ENCODE measurements at regions not wholly inside any gene's neighbourhood (a gene's known extent, or its start where the extent isn't known, plus 50 kb on each side); places are given as distances from the start of the nearest gene placed in this dataset.
"Not testable (repeated sequence)": the region's sequence is repeated elsewhere in the genome, so short reads cannot be mapped to it uniquely, and the experiment has no call there.

- H3K36me3 ChIP-seq (ENCODE audit: control insufficient read depth in 2 of 3, insufficient read depth in 3 of 3, low read length in 3 of 3), result no peaks in the 10 kb centered on the region
- Mint-ChIP-seq H3K27me3 (no peaks in the 10 kb centered on the region), H3K4me1 (peaks cover 9 to 29% (median 13%) of the 10 kb centered on the region in 7 donors), H3K4me3 (peak overlapping the region in 1 of 10 donors; percentile 44), H3K9me3 (peaks cover 0 to 4% (median 0%) of the 10 kb centered on the region in 11 donors), H3K36me3 (peaks cover 0 to 4% (median 0%) of the 10 kb centered on the region in 5 donors), H3K27ac (peak overlapping the region in 2 of 9 donors; percentile 34 to 89)
- peaks cover 0 to 3% of the 10 kb centered on the region in 2 donors for H3K4me1 ChIP-seq (ENCODE audit: control insufficient read depth in 2 of 2, insufficient read depth in 2 of 2, low read length in 2 of 2)
- ChIA-PET CTCF (interaction anchor here (0.6 to 0.7 kb wide), 2 partner anchors 33 to 160 kb away, joined by 3 to 5 read pairs; no protein-coding TSS in a partner anchor), POLR2A (interaction anchor here (0.6 to 2.1 kb wide), 4 partner anchors 12 to 493 kb away, joined by 3 to 8 read pairs (median 4); no protein-coding TSS in a partner anchor)
- no peak overlapping the region for H3K27ac ChIP-seq (ENCODE audit: low read depth, low read length)
- no peak for ATAC-seq
- no peak for DNase-seq
- no peaks in the 10 kb centered on the region for H3K27me3 ChIP-seq (ENCODE audit: control insufficient read depth in 2 of 2, insufficient read depth in 2 of 2, low read length in 2 of 2)
- H3K9me3 ChIP-seq (ENCODE audit: control insufficient read depth in 2 of 3, low read length in 3 of 3), result no peaks in the 10 kb centered on the region
- H3K4me3 ChIP-seq (ENCODE audit: low read length), result no peak overlapping the region
- intact Hi-C loops (cut with micrococcal nuclease), result loop anchor here in 1 of 2 donors (1.0 kb wide), 1 partner anchor 14 kb away; no protein-coding TSS in a partner anchor
Measured at GRCh38 chr20:53722515-53723036, 128.9 kb upstream of the ZNF217 start.

- ATAC-seq; H3K9me3 ChIP-seq (ENCODE audit: control insufficient read depth in 2 of 3, low read length in 3 of 3); H3K4me1 ChIP-seq (ENCODE audit: control insufficient read depth in 2 of 2, insufficient read depth in 2 of 2, low read length in 2 of 2); H3K27ac ChIP-seq (ENCODE audit: low read depth, low read length); H3K9me3 Mint-ChIP-seq; H3K36me3 ChIP-seq (ENCODE audit: control insufficient read depth in 2 of 3, insufficient read depth in 3 of 3, low read length in 3 of 3); H3K4me3 Mint-ChIP-seq; H3K27me3 ChIP-seq (ENCODE audit: control insufficient read depth in 2 of 2, insufficient read depth in 2 of 2, low read length in 2 of 2); H3K27me3 Mint-ChIP-seq; H3K4me3 ChIP-seq (ENCODE audit: low read length); DNase-seq; H3K36me3 Mint-ChIP-seq; CTCF ChIA-PET: not testable (repeated sequence)
- POLR2A ChIA-PET, result interaction anchor here (2.1 kb wide), 1 partner anchor 11 kb away, joined by 8 read pairs; no protein-coding TSS in a partner anchor
- H3K4me1 Mint-ChIP-seq, result peaks cover 9 to 26% (median 13%) of the 10 kb centered on the region in 7 donors
- H3K27ac Mint-ChIP-seq, result peak overlapping the region in 5 of 9 donors; percentile 7 to 54 (median 34)
- intact Hi-C loops (cut with micrococcal nuclease), result loop anchor here in 1 of 2 donors (2.0 kb wide), 2 partner anchors 15 kb away; no protein-coding TSS in a partner anchor
Measured at GRCh38 chr20:53721445-53721963, 127.9 kb upstream of the ZNF217 start.

- H3K4me3 Mint-ChIP-seq; ATAC-seq; intact Hi-C loops (cut with micrococcal nuclease); CTCF ChIA-PET; H3K9me3 ChIP-seq (ENCODE audit: control insufficient read depth in 2 of 3, low read length in 3 of 3); H3K27ac Mint-ChIP-seq; H3K4me3 ChIP-seq (ENCODE audit: low read length); H3K4me1 ChIP-seq (ENCODE audit: control insufficient read depth in 2 of 2, insufficient read depth in 2 of 2, low read length in 2 of 2); H3K27ac ChIP-seq (ENCODE audit: low read depth, low read length); DNase-seq; H3K27me3 Mint-ChIP-seq; H3K36me3 Mint-ChIP-seq; H3K9me3 Mint-ChIP-seq; H3K36me3 ChIP-seq (ENCODE audit: control insufficient read depth in 2 of 3, insufficient read depth in 3 of 3, low read length in 3 of 3); H3K27me3 ChIP-seq (ENCODE audit: control insufficient read depth in 2 of 2, insufficient read depth in 2 of 2, low read length in 2 of 2): not testable (repeated sequence)
- peaks cover 9 to 29% (median 13%) of the 10 kb centered on the region in 7 donors for H3K4me1 Mint-ChIP-seq
- POLR2A ChIA-PET, result interaction anchor here (0.5 to 2.7 kb wide), 3 partner anchors 11 to 355 kb away, joined by 3 to 11 read pairs (median 4); no protein-coding TSS in a partner anchor
Measured at GRCh38 chr20:53719171-53719803, 125.6 kb upstream of the ZNF217 start.

GRCh38 chr20:53718142-53719021 lies 124.7 kb upstream of the ZNF217 start:
- ATAC-seq (no peak), DNase-seq (no peak)
- peaks cover 0 to 3% of the 10 kb centered on the region in 2 donors for H3K4me1 ChIP-seq (ENCODE audit: control insufficient read depth in 2 of 2, insufficient read depth in 2 of 2, low read length in 2 of 2)
- Mint-ChIP-seq H3K9me3 (peaks cover 0 to 4% (median 0%) of the 10 kb centered on the region in 11 donors), H3K27me3 (no peaks in the 10 kb centered on the region), H3K27ac (peak overlapping the region in 1 of 9 donors; percentile 2), H3K4me1 (peaks cover 9 to 25% (median 13%) of the 10 kb centered on the region in 7 donors), H3K36me3 (peaks cover 0 to 4% (median 0%) of the 10 kb centered on the region in 5 donors), H3K4me3 (no peak overlapping the region)
- ChIA-PET POLR2A (interaction anchor here (1.1 to 2.7 kb wide), 2 partner anchors 10 to 12 kb away, joined by 4 to 11 read pairs; no protein-coding TSS in a partner anchor), CTCF (no interaction called here)
- H3K4me3 ChIP-seq (ENCODE audit: low read length), result no peak overlapping the region
- no peaks in the 10 kb centered on the region for H3K9me3 ChIP-seq (ENCODE audit: control insufficient read depth in 2 of 3, low read length in 3 of 3)
- intact Hi-C loops (cut with micrococcal nuclease), result no loop called here
- no peaks in the 10 kb centered on the region for H3K36me3 ChIP-seq (ENCODE audit: control insufficient read depth in 2 of 3, insufficient read depth in 3 of 3, low read length in 3 of 3)
- no peak overlapping the region for H3K27ac ChIP-seq (ENCODE audit: low read depth, low read length)
- no peaks in the 10 kb centered on the region for H3K27me3 ChIP-seq (ENCODE audit: control insufficient read depth in 2 of 2, insufficient read depth in 2 of 2, low read length in 2 of 2)

GRCh38 chr20:53716395-53716794 lies 122.8 kb upstream of the ZNF217 start:
- H3K4me1 ChIP-seq (ENCODE audit: control insufficient read depth in 2 of 2, insufficient read depth in 2 of 2, low read length in 2 of 2), result peaks cover 0 to 6% of the 10 kb centered on the region in 2 donors
- ChIA-PET POLR2A (interaction anchor here (0.6 kb wide), 1 partner anchor 59 kb away, joined by 3 read pairs; no protein-coding TSS in a partner anchor), CTCF (no interaction called here)
- intact Hi-C loops (cut with micrococcal nuclease), result no loop called here
- peak overlapping the region in 1 of 9 donors; percentile 6 for H3K27ac Mint-ChIP-seq
- ATAC-seq (no peak), DNase-seq (no peak)
- no peaks in the 10 kb centered on the region for H3K9me3 ChIP-seq (ENCODE audit: control insufficient read depth in 2 of 3, low read length in 3 of 3)
- H3K4me3 Mint-ChIP-seq, result no peak overlapping the region
- peaks cover 0 to 2% (median 0%) of the 10 kb centered on the region in 5 donors for H3K36me3 Mint-ChIP-seq
- peaks cover 8 to 23% (median 13%) of the 10 kb centered on the region in 7 donors for H3K4me1 Mint-ChIP-seq
- H3K9me3 Mint-ChIP-seq, result peaks cover 0 to 4% (median 0%) of the 10 kb centered on the region in 11 donors
- H3K27me3 Mint-ChIP-seq, result no peaks in the 10 kb centered on the region
- H3K27me3 ChIP-seq (ENCODE audit: control insufficient read depth in 2 of 2, insufficient read depth in 2 of 2, low read length in 2 of 2), result no peaks in the 10 kb centered on the region
- no peak overlapping the region for H3K4me3 ChIP-seq (ENCODE audit: low read length)
- no peaks in the 10 kb centered on the region for H3K36me3 ChIP-seq (ENCODE audit: control insufficient read depth in 2 of 3, insufficient read depth in 3 of 3, low read length in 3 of 3)
- no peak overlapping the region for H3K27ac ChIP-seq (ENCODE audit: low read depth, low read length)

- H3K4me1 Mint-ChIP-seq, result peaks cover 2 to 19% (median 16%) of the 10 kb centered on the region in 7 donors
- DNase-seq (no peak), ATAC-seq (no peak)
- no peak overlapping the region for H3K4me3 ChIP-seq (ENCODE audit: low read length)
- peaks cover 0 to 6% of the 10 kb centered on the region in 2 donors for H3K4me1 ChIP-seq (ENCODE audit: control insufficient read depth in 2 of 2, insufficient read depth in 2 of 2, low read length in 2 of 2)
- intact Hi-C loops (cut with micrococcal nuclease), result no loop called here
- H3K9me3 ChIP-seq (ENCODE audit: control insufficient read depth in 2 of 3, low read length in 3 of 3), result no peaks in the 10 kb centered on the region
- no peak overlapping the region for H3K27ac Mint-ChIP-seq
- no peaks in the 10 kb centered on the region for H3K27me3 Mint-ChIP-seq
- H3K36me3 ChIP-seq (ENCODE audit: control insufficient read depth in 2 of 3, insufficient read depth in 3 of 3, low read length in 3 of 3), result no peaks in the 10 kb centered on the region
- CTCF ChIA-PET, result interaction anchor here (0.5 to 0.6 kb wide), 2 partner anchors 99 to 126 kb away, joined by 3 read pairs; no protein-coding TSS in a partner anchor
- peaks cover 0 to 2% (median 0%) of the 10 kb centered on the region in 11 donors for H3K9me3 Mint-ChIP-seq
- POLR2A ChIA-PET, result no interaction called here
- H3K36me3 Mint-ChIP-seq, result no peaks in the 10 kb centered on the region
- H3K27me3 ChIP-seq (ENCODE audit: control insufficient read depth in 2 of 2, insufficient read depth in 2 of 2, low read length in 2 of 2), result no peaks in the 10 kb centered on the region
- H3K27ac ChIP-seq (ENCODE audit: low read depth, low read length), result no peak overlapping the region
- H3K4me3 Mint-ChIP-seq, result no peak overlapping the region
Measured at GRCh38 chr20:53714524-53714923, 120.9 kb upstream of the ZNF217 start.
